Body of pancreas (tissue), 4 donors: ENCODE measurements at regions not wholly inside any gene's neighbourhood (a gene's known extent, or its start where the extent isn't known, plus 50 kb on each side); places are given as distances from the start of the nearest gene placed in this dataset.

Source experiments
- CTCF ChIP-seq, 7 experiments: fragments of 450-650 bp in 4 of 7; fragments of 200-600 bp in 3 of 7; sonication (generic) in 3 of 7; IDR thresholded peaks; one replicate each; pipeline ENCODE4 v1.5.1; 2016 to 2019; ENCODE audit warnings: antibody characterized with exemption in 7 of 7
- POLR2A ChIP-seq, 3 donors: fragments of 450-650 bp; IDR thresholded peaks; one replicate each; pipeline ENCODE4 v1.6.1; 2016; ENCODE audit warnings: antibody characterized with exemption in 3 of 3, mild to moderate bottlenecking in 2 of 3

- TF ChIP-seq POLR2A (IDR thresholded peaks at IDR 0.05) (no peak), CTCF (IDR thresholded peaks at IDR 0.05) (no peak)
Measured at GRCh38 chr14:104311358-104311757, 173.0 kb downstream of the KIF26A start.
